ENCODE measurements at regions not wholly inside any gene's neighbourhood (a gene's known extent, or its start where the extent isn't known, plus 50 kb on each side); places are given as distances from the start of the nearest gene placed in this dataset.

DNA sequence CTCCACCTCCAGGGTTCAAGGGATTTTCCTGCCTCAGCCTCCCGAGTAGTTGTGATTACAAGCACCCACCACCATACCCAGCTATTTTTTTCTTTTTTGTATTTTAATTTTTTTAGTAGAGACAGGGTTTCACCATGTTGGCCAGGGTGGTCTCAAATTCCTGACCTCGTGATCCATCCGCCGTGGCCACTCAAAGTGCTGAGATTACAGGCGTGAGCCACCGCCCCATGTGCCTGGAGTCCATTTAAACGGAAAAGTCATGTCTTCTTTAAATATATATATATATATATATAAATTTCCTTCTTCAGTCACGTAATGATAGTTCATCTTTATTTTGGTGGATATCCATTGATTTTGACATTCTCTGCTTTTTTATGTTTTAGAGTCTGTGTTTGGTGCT is 264.0 kb upstream of the PITX2 start:
- no peak overlapping the region for H3K27ac ChIP-seq (ENCODE audit: control insufficient read depth, insufficient read depth, low read length)
- H3K4me1 ChIP-seq (ENCODE audit: control insufficient read depth, extremely low read depth, insufficient read depth, low read length), result no peaks in the 10 kb centered on the region
- dilution Hi-C loops (cut with MboI; ENCODE audit: extremely low pct_ligation_motif_present, low sequenced_read_pairs), result no loop called here
- no peaks in the 10 kb centered on the region for H4K20me1 ChIP-seq (ENCODE audit: control insufficient read depth, extremely low read depth, insufficient read depth, low read length)
- DNase-seq (ENCODE audit: low read depth, low spot score) (no peak), FAIRE-seq (no peak)
- H3K9me1 ChIP-seq (ENCODE audit: control insufficient read depth, extremely low read depth, insufficient read depth, low read length), result no peaks in the 10 kb centered on the region
- H3K36me3 ChIP-seq (ENCODE audit: control insufficient read depth in 2 of 2, extremely low read depth in 1 of 2, insufficient read depth in 2 of 2, low read length in 2 of 2), result no peaks in the 10 kb centered on the region
- no peak overlapping the region for H3K4me2 ChIP-seq (ENCODE audit: control insufficient read depth, extremely low read depth, insufficient read depth, low read depth, low read length)
- TF ChIP-seq EZH2 (IDR thresholded peaks at IDR 0.05; ENCODE audit: low read length), result no peak
- TF ChIP-seq, protein P1, sequence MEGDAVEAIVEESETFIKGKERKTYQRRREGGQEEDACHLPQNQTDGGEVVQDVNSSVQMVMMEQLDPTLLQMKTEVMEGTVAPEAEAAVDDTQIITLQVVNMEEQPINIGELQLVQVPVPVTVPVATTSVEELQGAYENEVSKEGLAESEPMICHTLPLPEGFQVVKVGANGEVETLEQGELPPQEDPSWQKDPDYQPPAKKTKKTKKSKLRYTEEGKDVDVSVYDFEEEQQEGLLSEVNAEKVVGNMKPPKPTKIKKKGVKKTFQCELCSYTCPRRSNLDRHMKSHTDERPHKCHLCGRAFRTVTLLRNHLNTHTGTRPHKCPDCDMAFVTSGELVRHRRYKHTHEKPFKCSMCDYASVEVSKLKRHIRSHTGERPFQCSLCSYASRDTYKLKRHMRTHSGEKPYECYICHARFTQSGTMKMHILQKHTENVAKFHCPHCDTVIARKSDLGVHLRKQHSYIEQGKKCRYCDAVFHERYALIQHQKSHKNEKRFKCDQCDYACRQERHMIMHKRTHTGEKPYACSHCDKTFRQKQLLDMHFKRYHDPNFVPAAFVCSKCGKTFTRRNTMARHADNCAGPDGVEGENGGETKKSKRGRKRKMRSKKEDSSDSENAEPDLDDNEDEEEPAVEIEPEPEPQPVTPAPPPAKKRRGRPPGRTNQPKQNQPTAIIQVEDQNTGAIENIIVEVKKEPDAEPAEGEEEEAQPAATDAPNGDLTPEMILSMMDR (optimal IDR thresholded peaks at IDR 0.05 in 1 of 3, IDR thresholded peaks at IDR 0.05 in 1 of 3, conservative IDR thresholded peaks at IDR 0.05 in 1 of 3; ENCODE audit: extremely low read depth in 1 of 3, insufficient read depth in 2 of 3, low read length in 3 of 3), result no peak
- no peak overlapping the region for H3K9ac ChIP-seq (ENCODE audit: control insufficient read depth, extremely low read depth, insufficient read depth, low read length)
- H3K9me3 ChIP-seq (ENCODE audit: control insufficient read depth, low read depth, low read length), result no peaks in the 10 kb centered on the region
- no peak overlapping the region for H3K4me3 ChIP-seq (ENCODE audit: control insufficient read depth in 2 of 3, extremely low read depth in 1 of 3, insufficient read depth in 2 of 3, low read depth in 1 of 3, low read length in 3 of 3)
- no peak overlapping the region for H2AFZ ChIP-seq (ENCODE audit: control insufficient read depth, low read length)
- no peaks in the 10 kb centered on the region for H3K79me2 ChIP-seq (ENCODE audit: control insufficient read depth, insufficient read depth, low read length)
- H3K27me3 ChIP-seq (ENCODE audit: control insufficient read depth, extremely low read depth, insufficient read depth, low read length), result no peaks in the 10 kb centered on the region

- no peak overlapping the region for H3K9ac ChIP-seq (ENCODE audit: control insufficient read depth, extremely low read depth, insufficient read depth, low read length)
- no peak for FAIRE-seq
- no peak for TF ChIP-seq EZH2 (IDR thresholded peaks at IDR 0.05; ENCODE audit: low read length)
- TF ChIP-seq, protein P1 (optimal IDR thresholded peaks at IDR 0.05 in 1 of 3, IDR thresholded peaks at IDR 0.05 in 1 of 3, conservative IDR thresholded peaks at IDR 0.05 in 1 of 3; ENCODE audit: extremely low read depth in 1 of 3, insufficient read depth in 2 of 3, low read length in 3 of 3), result no peak
- no peaks in the 10 kb centered on the region for H3K9me3 ChIP-seq (ENCODE audit: control insufficient read depth, low read depth, low read length)
- dilution Hi-C loops (cut with MboI; ENCODE audit: extremely low pct_ligation_motif_present, low sequenced_read_pairs), result no loop called here
- no peaks in the 10 kb centered on the region for H3K9me1 ChIP-seq (ENCODE audit: control insufficient read depth, extremely low read depth, insufficient read depth, low read length)
- H3K27ac ChIP-seq (ENCODE audit: control insufficient read depth, insufficient read depth, low read length), result no peak overlapping the region
- H3K27me3 ChIP-seq (ENCODE audit: control insufficient read depth, extremely low read depth, insufficient read depth, low read length), result no peaks in the 10 kb centered on the region
- H3K79me2 ChIP-seq (ENCODE audit: control insufficient read depth, insufficient read depth, low read length), result no peaks in the 10 kb centered on the region
- no peak overlapping the region for H3K4me2 ChIP-seq (ENCODE audit: control insufficient read depth, extremely low read depth, insufficient read depth, low read depth, low read length)
- no peaks in the 10 kb centered on the region for H4K20me1 ChIP-seq (ENCODE audit: control insufficient read depth, extremely low read depth, insufficient read depth, low read length)
- H2AFZ ChIP-seq (ENCODE audit: control insufficient read depth, low read length), result no peak overlapping the region
- DNase-seq (ENCODE audit: low read depth, low spot score), result no peak
- no peaks in the 10 kb centered on the region for H3K36me3 ChIP-seq (ENCODE audit: control insufficient read depth in 2 of 2, extremely low read depth in 1 of 2, insufficient read depth in 2 of 2, low read length in 2 of 2)
- no peak overlapping the region for H3K4me3 ChIP-seq (ENCODE audit: control insufficient read depth in 2 of 3, extremely low read depth in 1 of 3, insufficient read depth in 2 of 3, low read depth in 1 of 3, low read length in 3 of 3)
- no peaks in the 10 kb centered on the region for H3K4me1 ChIP-seq (ENCODE audit: control insufficient read depth, extremely low read depth, insufficient read depth, low read length)
Measured at GRCh38 chr4:110897784-110898183, 274.9 kb upstream of the PITX2 start.

Data from keratinocyte (primary cell).